ENCODE measurements at regions not wholly inside any gene's neighbourhood (a gene's known extent, or its start where the extent isn't known, plus 50 kb on each side); places are given as distances from the start of the nearest gene placed in this dataset.
"Not testable (repeated sequence)": the region's sequence is repeated elsewhere in the genome, so short reads cannot be mapped to it uniquely, and the experiment has no call there.

DNA sequence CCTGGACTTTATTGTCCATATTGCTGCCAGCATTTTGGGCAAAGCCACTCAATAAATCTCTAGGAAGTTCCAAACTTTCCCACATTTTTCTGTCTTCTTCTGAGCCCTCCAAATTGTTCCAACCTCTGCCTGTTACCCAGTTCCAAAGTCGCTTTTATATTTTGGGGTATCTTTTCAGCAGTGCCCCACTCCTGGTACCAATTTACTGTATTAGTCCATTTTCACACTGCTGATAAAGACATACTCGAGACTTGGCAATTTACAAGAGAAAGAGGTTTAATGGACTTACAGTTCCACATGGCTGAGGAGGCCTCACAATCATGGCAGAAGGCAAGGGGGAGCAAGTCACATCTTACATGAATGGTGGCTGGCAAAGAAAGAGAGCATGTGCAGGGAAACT lies 53.4 kb downstream of the AHSP start:
- not testable (repeated sequence) for H3K4me1 ChIP-seq (ENCODE audit: control insufficient read depth, insufficient read depth, low read length, poor library complexity, severe bottlenecking); H3K27ac ChIP-seq (ENCODE audit: low read depth, low read length, severe bottlenecking); H3K36me3 ChIP-seq (ENCODE audit: control insufficient read depth, insufficient read depth, low read length); H3K4me3 ChIP-seq (ENCODE audit: extremely low read depth, insufficient read depth, low read length, poor library complexity, severe bottlenecking)
- 77 to 83% methylated on average over 1 to 2 of the region's 2 CpGs for WGBS, 2 experiments (ENCODE audit: insufficient coverage in 2 of 2)
- H3K9me3 ChIP-seq (ENCODE audit: control insufficient read depth, low read length) = peaks cover 15% of the 10 kb centered on the region

- not testable (repeated sequence) for H3K36me3 ChIP-seq (ENCODE audit: control insufficient read depth, insufficient read depth, low read length); H3K27ac ChIP-seq (ENCODE audit: low read depth, low read length, severe bottlenecking); H3K4me1 ChIP-seq (ENCODE audit: control insufficient read depth, insufficient read depth, low read length, poor library complexity, severe bottlenecking); H3K4me3 ChIP-seq (ENCODE audit: extremely low read depth, insufficient read depth, low read length, poor library complexity, severe bottlenecking)
- peaks cover 29% of the 10 kb centered on the region for H3K9me3 ChIP-seq (ENCODE audit: control insufficient read depth, low read length)
- 99 to 100% methylated on average over 6 to 8 of the region's 9 CpGs for WGBS, 2 experiments (ENCODE audit: insufficient coverage in 2 of 2)
These were observed 74.2 kb downstream of the AHSP start for GRCh38 chr16:31601737-31602384.

- H3K36me3 ChIP-seq (ENCODE audit: control insufficient read depth, insufficient read depth, low read length) = no peaks in the 10 kb centered on the region
- peaks cover 5% of the 10 kb centered on the region for H3K9me3 ChIP-seq (ENCODE audit: control insufficient read depth, low read length)
- H3K4me1 ChIP-seq (ENCODE audit: control insufficient read depth, insufficient read depth, low read length, poor library complexity, severe bottlenecking) = no peaks in the 10 kb centered on the region
- H3K27ac ChIP-seq (ENCODE audit: low read depth, low read length, severe bottlenecking) = no peak overlapping the region
- H3K4me3 ChIP-seq (ENCODE audit: extremely low read depth, insufficient read depth, low read length, poor library complexity, severe bottlenecking) = no peak overlapping the region
These were observed 90.4 kb downstream of the AHSP start for GRCh38 chr16:31618130-31618529.

DNA sequence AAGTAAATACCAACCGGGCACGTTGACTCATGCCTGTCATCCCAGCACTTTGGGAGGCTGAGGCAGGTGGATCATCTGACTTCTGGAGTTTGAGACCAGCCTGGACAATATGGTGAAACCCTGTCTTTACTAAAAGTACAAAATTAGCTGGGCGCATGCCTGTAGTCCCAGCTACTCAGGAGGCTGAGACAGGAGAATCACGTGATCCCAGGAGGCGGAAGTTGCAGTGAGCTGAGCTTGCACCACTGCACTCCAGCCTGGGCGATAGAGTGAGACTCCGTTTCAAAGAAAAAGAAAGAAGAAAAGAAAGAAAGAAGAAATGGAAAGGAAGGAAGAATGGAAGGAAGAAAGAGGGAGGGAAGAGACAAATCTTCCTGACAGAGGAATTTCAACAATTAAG lies 108.7 kb downstream of the AHSP start:
- no peaks in the 10 kb centered on the region for H3K36me3 ChIP-seq (ENCODE audit: control insufficient read depth, insufficient read depth, low read length)
- WGBS, 2 experiments (ENCODE audit: insufficient coverage in 2 of 2) = 78 to 85% methylated on average over 5 to 7 of the region's 7 CpGs
- no peaks in the 10 kb centered on the region for H3K4me1 ChIP-seq (ENCODE audit: control insufficient read depth, insufficient read depth, low read length, poor library complexity, severe bottlenecking)
- peaks cover 22% of the 10 kb centered on the region for H3K9me3 ChIP-seq (ENCODE audit: control insufficient read depth, low read length)
- no peak overlapping the region for H3K4me3 ChIP-seq (ENCODE audit: extremely low read depth, insufficient read depth, low read length, poor library complexity, severe bottlenecking)
- no peak overlapping the region for H3K27ac ChIP-seq (ENCODE audit: low read depth, low read length, severe bottlenecking)

- H3K36me3 ChIP-seq (ENCODE audit: control insufficient read depth, insufficient read depth, low read length) = no peaks in the 10 kb centered on the region
- no peak overlapping the region for H3K4me3 ChIP-seq (ENCODE audit: extremely low read depth, insufficient read depth, low read length, poor library complexity, severe bottlenecking)
- no peaks in the 10 kb centered on the region for H3K4me1 ChIP-seq (ENCODE audit: control insufficient read depth, insufficient read depth, low read length, poor library complexity, severe bottlenecking)
- H3K9me3 ChIP-seq (ENCODE audit: control insufficient read depth, low read length) = peaks cover 27% of the 10 kb centered on the region
- H3K27ac ChIP-seq (ENCODE audit: low read depth, low read length, severe bottlenecking) = no peak overlapping the region
- 71% methylated on average over 1 of the region's 4 CpGs; no CpG with 5 or more reads in 1 of the 2 experiments for WGBS, 2 experiments (ENCODE audit: insufficient coverage in 2 of 2)
These were observed 113.6 kb downstream of the AHSP start for GRCh38 chr16:31641279-31641678.

DNA sequence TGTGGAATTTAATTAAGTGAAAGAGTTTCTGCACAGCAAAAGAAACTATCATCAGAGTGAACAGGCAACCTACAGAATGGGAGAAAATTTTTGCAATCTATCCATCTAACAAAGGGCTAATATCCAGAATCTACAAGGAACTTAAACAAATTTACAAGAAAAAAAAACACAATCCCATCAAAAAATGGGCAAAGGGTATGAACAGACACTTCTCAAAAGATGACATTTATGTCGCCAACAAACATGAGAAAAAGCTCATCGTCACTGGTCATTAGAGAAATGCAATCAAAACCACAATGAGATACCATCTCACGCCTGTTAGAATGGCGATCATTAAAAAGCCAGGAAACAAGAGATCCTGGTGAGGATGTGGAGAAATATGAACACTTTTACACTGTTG lies 128.0 kb downstream of the AHSP start:
- WGBS, 2 experiments (ENCODE audit: insufficient coverage in 2 of 2) = 62 to 73% methylated on average over 3 to 4 of the region's 4 CpGs
- not testable (repeated sequence) for H3K36me3 ChIP-seq (ENCODE audit: control insufficient read depth, insufficient read depth, low read length); H3K4me3 ChIP-seq (ENCODE audit: extremely low read depth, insufficient read depth, low read length, poor library complexity, severe bottlenecking); H3K4me1 ChIP-seq (ENCODE audit: control insufficient read depth, insufficient read depth, low read length, poor library complexity, severe bottlenecking); H3K27ac ChIP-seq (ENCODE audit: low read depth, low read length, severe bottlenecking)
- peaks cover 28% of the 10 kb centered on the region for H3K9me3 ChIP-seq (ENCODE audit: control insufficient read depth, low read length)

GRCh38 chr16:31664683-31665482 lies 137.2 kb downstream of the AHSP start:
- Histone ChIP-seq H3K9me3 (ENCODE audit: control insufficient read depth, low read length) (peaks cover 20% of the 10 kb centered on the region), H3K27ac (ENCODE audit: low read depth, low read length, severe bottlenecking) (no peak overlapping the region), H3K4me1 (ENCODE audit: control insufficient read depth, insufficient read depth, low read length, poor library complexity, severe bottlenecking) (no peaks in the 10 kb centered on the region), H3K36me3 (ENCODE audit: control insufficient read depth, insufficient read depth, low read length) (no peaks in the 10 kb centered on the region), H3K4me3 (ENCODE audit: extremely low read depth, insufficient read depth, low read length, poor library complexity, severe bottlenecking) (no peak overlapping the region)
- WGBS, 2 experiments (ENCODE audit: insufficient coverage in 2 of 2) = 42 to 43% methylated on average over 3 of the region's 3 CpGs

GRCh38 chr16:31674686-31675085 lies 147.0 kb downstream of the AHSP start:
- Histone ChIP-seq H3K27ac (ENCODE audit: low read depth, low read length, severe bottlenecking) (no peak overlapping the region), H3K4me1 (ENCODE audit: control insufficient read depth, insufficient read depth, low read length, poor library complexity, severe bottlenecking) (no peaks in the 10 kb centered on the region), H3K36me3 (ENCODE audit: control insufficient read depth, insufficient read depth, low read length) (no peaks in the 10 kb centered on the region), H3K9me3 (ENCODE audit: control insufficient read depth, low read length) (no peaks in the 10 kb centered on the region), H3K4me3 (ENCODE audit: extremely low read depth, insufficient read depth, low read length, poor library complexity, severe bottlenecking) (no peak overlapping the region)
- WGBS, 2 experiments (ENCODE audit: insufficient coverage in 2 of 2) = no CpG with 5 or more reads among the region's 1 CpG

DNA sequence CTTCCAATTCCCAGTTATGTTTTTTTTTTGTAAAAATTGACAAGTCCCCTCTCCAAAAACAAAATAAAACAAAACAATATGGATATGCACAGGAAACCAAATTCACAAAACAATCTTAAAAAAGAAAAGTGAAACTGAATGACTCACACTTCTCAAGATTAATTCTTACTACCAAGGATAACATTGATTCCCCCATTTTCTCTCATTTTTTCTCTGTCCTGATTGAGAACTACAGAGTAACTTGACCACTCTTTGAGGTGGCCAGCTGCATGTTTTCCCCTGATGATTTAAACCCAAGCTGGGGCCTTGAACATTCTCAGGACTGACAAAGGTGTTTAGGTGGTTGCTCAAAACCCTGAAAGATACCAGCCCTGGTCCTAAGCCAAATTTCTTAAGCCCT lies 149.0 kb downstream of the AHSP start:
- H3K4me1 ChIP-seq (ENCODE audit: control insufficient read depth, insufficient read depth, low read length, poor library complexity, severe bottlenecking) = no peaks in the 10 kb centered on the region
- no peaks in the 10 kb centered on the region for H3K9me3 ChIP-seq (ENCODE audit: control insufficient read depth, low read length)
- H3K27ac ChIP-seq (ENCODE audit: low read depth, low read length, severe bottlenecking) = no peak overlapping the region
- H3K36me3 ChIP-seq (ENCODE audit: control insufficient read depth, insufficient read depth, low read length) = no peaks in the 10 kb centered on the region
- no peak overlapping the region for H3K4me3 ChIP-seq (ENCODE audit: extremely low read depth, insufficient read depth, low read length, poor library complexity, severe bottlenecking)

- 71 to 75% methylated on average over 5 of the region's 7 CpGs for WGBS, 2 experiments (ENCODE audit: insufficient coverage in 2 of 2)
These were observed 151.1 kb downstream of the AHSP start for GRCh38 chr16:31678649-31679325.

DNA sequence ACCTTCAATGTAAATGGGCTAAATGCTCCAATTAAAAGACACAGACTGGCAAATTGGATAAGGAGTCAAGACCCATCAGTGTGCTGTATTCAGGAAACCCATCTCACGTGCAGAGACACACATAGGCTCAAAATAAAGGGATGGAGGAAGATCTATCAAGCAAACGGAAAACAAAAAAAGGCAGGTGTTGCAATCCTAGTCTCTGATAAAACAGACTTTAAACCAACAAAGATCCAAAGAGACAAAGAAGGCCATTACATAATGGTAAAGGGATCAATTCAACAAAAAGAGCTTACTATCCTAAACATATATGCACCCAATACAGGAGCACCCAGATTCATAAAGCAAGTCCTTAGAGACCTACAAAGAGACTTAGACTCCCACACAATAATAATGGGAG lies 161.6 kb downstream of the AHSP start:
- not testable (repeated sequence) for H3K4me1 ChIP-seq (ENCODE audit: control insufficient read depth, insufficient read depth, low read length, poor library complexity, severe bottlenecking); H3K4me3 ChIP-seq (ENCODE audit: extremely low read depth, insufficient read depth, low read length, poor library complexity, severe bottlenecking); H3K27ac ChIP-seq (ENCODE audit: low read depth, low read length, severe bottlenecking); H3K36me3 ChIP-seq (ENCODE audit: control insufficient read depth, insufficient read depth, low read length); H3K9me3 ChIP-seq (ENCODE audit: control insufficient read depth, low read length)
- WGBS, 2 experiments (ENCODE audit: insufficient coverage in 2 of 2) = 80% methylated on average over 1 of the region's 2 CpGs; no CpG with 5 or more reads in 1 of the 2 experiments

More at GRCh38 chr16:31678649-31679325, 151.1 kb downstream of the AHSP start:
- Histone ChIP-seq H3K4me3 (ENCODE audit: extremely low read depth, insufficient read depth, low read length, poor library complexity, severe bottlenecking) (no peak overlapping the region), H3K36me3 (ENCODE audit: control insufficient read depth, insufficient read depth, low read length) (no peaks in the 10 kb centered on the region), H3K4me1 (ENCODE audit: control insufficient read depth, insufficient read depth, low read length, poor library complexity, severe bottlenecking) (no peaks in the 10 kb centered on the region), H3K27ac (ENCODE audit: low read depth, low read length, severe bottlenecking) (no peak overlapping the region), H3K9me3 (ENCODE audit: control insufficient read depth, low read length) (no peaks in the 10 kb centered on the region)
